ENCODE measurements at regions not wholly inside any gene's neighbourhood (a gene's known extent, or its start where the extent isn't known, plus 50 kb on each side); places are given as distances from the start of the nearest gene placed in this dataset.

- Histone ChIP-seq H3K36me3 (no peaks in the 10 kb centered on the region), H3K9me3 (no peaks in the 10 kb centered on the region), H3K27me3 (no peaks in the 10 kb centered on the region), H3K4me3 (no peak overlapping the region), H3K4me1 (no peaks in the 10 kb centered on the region), H3K27ac (no peak overlapping the region)
- TF ChIP-seq CTCF (IDR thresholded peaks at IDR 0.05), result no peak
- intact Hi-C loops (cut with DNase I), result no loop called here
- no peak for DNase-seq (ENCODE audit: low spot score in 2 of 2)
These were observed 1477.7 kb downstream of the RAPGEF2 start for GRCh38 chr4:160580581-160580980.

- H3K4me3 ChIP-seq, result no peak overlapping the region
- DNase-seq (ENCODE audit: low spot score in 2 of 2), result no peak
- TF ChIP-seq CTCF (IDR thresholded peaks at IDR 0.05), result no peak
- no peaks in the 10 kb centered on the region for H3K27me3 ChIP-seq
- H3K27ac ChIP-seq, result no peak overlapping the region
- intact Hi-C loops (cut with DNase I), result no loop called here
- H3K9me3 ChIP-seq, result no peaks in the 10 kb centered on the region
- no peaks in the 10 kb centered on the region for H3K36me3 ChIP-seq
- no peaks in the 10 kb centered on the region for H3K4me1 ChIP-seq
These were observed 1489.4 kb downstream of the RAPGEF2 start for GRCh38 chr4:160592258-160592657.

- intact Hi-C loops (cut with DNase I), result no loop called here
- no peak overlapping the region for H3K27ac ChIP-seq
- no peak overlapping the region for H3K4me3 ChIP-seq
- no peaks in the 10 kb centered on the region for H3K9me3 ChIP-seq
- no peaks in the 10 kb centered on the region for H3K27me3 ChIP-seq
- no peaks in the 10 kb centered on the region for H3K36me3 ChIP-seq
- no peak for DNase-seq (ENCODE audit: low spot score in 2 of 2)
- H3K4me1 ChIP-seq, result no peaks in the 10 kb centered on the region
- no peak for TF ChIP-seq CTCF (IDR thresholded peaks at IDR 0.05)
These were observed 1492.8 kb downstream of the RAPGEF2 start for GRCh38 chr4:160595646-160596045.

GRCh38 chr4:160604541-160604940 lies 1501.7 kb downstream of the RAPGEF2 start:
- no peak overlapping the region for H3K4me3 ChIP-seq
- no peaks in the 10 kb centered on the region for H3K4me1 ChIP-seq
- H3K27me3 ChIP-seq, result no peaks in the 10 kb centered on the region
- no peak for TF ChIP-seq CTCF (IDR thresholded peaks at IDR 0.05)
- no peak overlapping the region for H3K27ac ChIP-seq
- intact Hi-C loops (cut with DNase I), result no loop called here
- no peak for DNase-seq (ENCODE audit: low spot score in 2 of 2)
- H3K9me3 ChIP-seq, result no peaks in the 10 kb centered on the region
- H3K36me3 ChIP-seq, result no peaks in the 10 kb centered on the region

- no peaks in the 10 kb centered on the region for H3K27me3 ChIP-seq
- H3K9me3 ChIP-seq, result no peaks in the 10 kb centered on the region
- H3K27ac ChIP-seq, result no peak overlapping the region
- no peaks in the 10 kb centered on the region for H3K4me1 ChIP-seq
- intact Hi-C loops (cut with DNase I), result no loop called here
- H3K36me3 ChIP-seq, result no peaks in the 10 kb centered on the region
- no peak for TF ChIP-seq CTCF (IDR thresholded peaks at IDR 0.05)
- DNase-seq (ENCODE audit: low spot score in 2 of 2), result no peak
- no peak overlapping the region for H3K4me3 ChIP-seq
These were observed 1508.3 kb downstream of the RAPGEF2 start for GRCh38 chr4:160611181-160611580.

- intact Hi-C loops (cut with DNase I), result no loop called here
- no peaks in the 10 kb centered on the region for H3K36me3 ChIP-seq
- H3K27me3 ChIP-seq, result no peaks in the 10 kb centered on the region
- no peaks in the 10 kb centered on the region for H3K4me1 ChIP-seq
- no peak for DNase-seq (ENCODE audit: low spot score in 2 of 2)
- no peak overlapping the region for H3K27ac ChIP-seq
- TF ChIP-seq CTCF (IDR thresholded peaks at IDR 0.05), result no peak
- no peak overlapping the region for H3K4me3 ChIP-seq
- H3K9me3 ChIP-seq, result peaks cover 0 to 4% of the 10 kb centered on the region in 2 donors
These were observed 1528.2 kb downstream of the RAPGEF2 start for GRCh38 chr4:160631044-160631443.

Data from ascending aorta (tissue), 2 donors.